ENCODE measurements at regions not wholly inside any gene's neighbourhood (a gene's known extent, or its start where the extent isn't known, plus 50 kb on each side); places are given as distances from the start of the nearest gene placed in this dataset.
"Not testable (repeated sequence)": the region's sequence is repeated elsewhere in the genome, so short reads cannot be mapped to it uniquely, and the experiment has no call there.

GRCh38 chr18:10114717-10115463, 201.1 kb downstream of the VAPA start:
- DNase-seq (ENCODE audit: low read depth) = no peak

GRCh38 chr18:10116574-10116973, 202.8 kb downstream of the VAPA start:
- no peak for DNase-seq (ENCODE audit: low read depth)

- DNase-seq (ENCODE audit: low read depth) = no peak
These were observed 205.7 kb downstream of the VAPA start for GRCh38 chr18:10119528-10119927.

- no peak for DNase-seq (ENCODE audit: low read depth)
These were observed 206.2 kb downstream of the VAPA start for GRCh38 chr18:10119991-10120390.

GRCh38 chr18:10120622-10121021, 206.8 kb downstream of the VAPA start:
- no peak for DNase-seq (ENCODE audit: low read depth)

- no peak for DNase-seq (ENCODE audit: low read depth)
These were observed 207.2 kb downstream of the VAPA start for GRCh38 chr18:10121028-10121427.

GRCh38 chr18:10121786-10122515, 208.1 kb downstream of the VAPA start:
- DNase-seq (ENCODE audit: low read depth) = peak; percentile 75

GRCh38 chr18:10122988-10123950, 209.5 kb downstream of the VAPA start:
- DNase-seq (ENCODE audit: low read depth) = peak; percentile 44

GRCh38 chr18:10124071-10124470, 210.3 kb downstream of the VAPA start:
- DNase-seq (ENCODE audit: low read depth) = no peak

GRCh38 chr18:10124557-10124956, 210.7 kb downstream of the VAPA start:
- no peak for DNase-seq (ENCODE audit: low read depth)

GRCh38 chr18:10124967-10125366, 211.2 kb downstream of the VAPA start:
- DNase-seq (ENCODE audit: low read depth) = no peak

- no peak for DNase-seq (ENCODE audit: low read depth)
These were observed 213.9 kb downstream of the VAPA start for GRCh38 chr18:10127729-10128128.

- DNase-seq (ENCODE audit: low read depth) = no peak
These were observed 215.2 kb downstream of the VAPA start for GRCh38 chr18:10128921-10129501.

GRCh38 chr18:10130606-10131005, 216.8 kb downstream of the VAPA start:
- no peak for DNase-seq (ENCODE audit: low read depth)

- DNase-seq (ENCODE audit: low read depth) = no peak
These were observed 217.3 kb downstream of the VAPA start for GRCh38 chr18:10131081-10131459.

GRCh38 chr18:10131460-10132395, 217.9 kb downstream of the VAPA start:
- DNase-seq (ENCODE audit: low read depth) = no peak

GRCh38 chr18:10133516-10133915, 219.7 kb downstream of the VAPA start:
- no peak for DNase-seq (ENCODE audit: low read depth)

GRCh38 chr18:10134204-10134603, 220.4 kb downstream of the VAPA start:
- no peak for DNase-seq (ENCODE audit: low read depth)

- not testable (repeated sequence) for DNase-seq (ENCODE audit: low read depth)
These were observed 220.9 kb downstream of the VAPA start for GRCh38 chr18:10134749-10135148.

- DNase-seq (ENCODE audit: low read depth) = no peak
These were observed 221.6 kb downstream of the VAPA start for GRCh38 chr18:10135302-10135926.

Data from HT1080 (cell line).